ENCODE measurements at regions not wholly inside any gene's neighbourhood (a gene's known extent, or its start where the extent isn't known, plus 50 kb on each side); places are given as distances from the start of the nearest gene placed in this dataset.

DNA sequence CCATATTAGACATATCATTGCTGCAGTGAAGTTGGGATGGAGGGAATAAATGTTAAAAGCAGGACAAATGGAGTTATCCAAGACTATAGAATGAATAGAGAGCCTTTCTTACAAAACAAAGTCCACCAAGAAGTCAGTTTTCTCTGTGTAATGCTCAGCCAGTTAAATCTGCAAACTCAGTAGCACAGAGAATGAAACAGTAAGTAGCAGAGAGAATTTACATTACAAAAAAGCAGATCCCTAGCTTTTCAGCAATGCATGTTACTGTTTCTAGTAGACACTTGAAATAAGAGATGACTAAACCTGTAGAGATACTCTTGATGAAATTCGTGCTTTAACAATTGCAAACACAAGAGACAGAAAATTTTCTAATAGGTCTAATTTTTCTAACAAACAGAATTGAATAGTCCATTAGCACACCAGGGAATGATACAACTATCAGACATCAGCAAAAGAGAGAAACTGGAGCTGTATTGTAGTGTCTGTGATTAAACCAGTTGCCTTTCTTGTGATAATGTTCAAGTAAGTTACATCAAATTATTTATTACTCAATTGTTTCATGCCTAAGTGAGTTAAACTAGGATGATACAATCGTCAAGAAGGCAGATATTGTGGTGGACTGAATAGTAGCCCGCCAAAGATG lies 322.2 kb upstream of the DDX18 start:
- no peak for TF ChIP-seq CTCF (IDR thresholded peaks at IDR 0.05; ENCODE audit: borderline replicate concordance, extremely low read depth, low read length, poor library complexity, severe bottlenecking)
- TF ChIP-seq EZH2 (IDR thresholded peaks at IDR 0.05; ENCODE audit: borderline replicate concordance, low read depth, low read length, severe bottlenecking) = no peak

Data from DND-41 (cell line).